GM12891 (cell line): ENCODE measurements at regions not wholly inside any gene's neighbourhood (a gene's known extent, or its start where the extent isn't known, plus 50 kb on each side); places are given as distances from the start of the nearest gene placed in this dataset.
"Not testable (repeated sequence)": the region's sequence is repeated elsewhere in the genome, so short reads cannot be mapped to it uniquely, and the experiment has no call there.

Experiments used
- DNase-seq: peaks from one replicate; pipeline ENCODE4 v3.0.0; 2011; ENCODE audit warnings: low spot score; ENCODE audit not compliant: insufficient read length
- FAIRE-seq: peaks from 2 replicates; lab custom pipeline; 2011; peaks lifted over from hg19 to GRCh38; lab: Jason Lieb, UNC
- PAX5 ChIP-seq: IDR thresholded peaks from 2 replicates; pipeline ENCODE4 v1.6.1; 2011; ENCODE audit warnings: low read length, moderate library complexity, mild to moderate bottlenecking; ENCODE audit not compliant: insufficient read depth, severe bottlenecking
- POLR2A ChIP-seq: IDR thresholded peaks from 2 replicates; pipeline ENCODE4 v1.6.1; 2011; ENCODE audit warnings: low read depth, low read length, control low read depth
- POLR2AphosphoS5 ChIP-seq: IDR thresholded peaks from 2 replicates; pipeline ENCODE4 v1.6.1; 2011; ENCODE audit warnings: low read depth, low read length, control low read depth
- POU2F2 ChIP-seq: IDR thresholded peaks from 2 replicates; pipeline ENCODE4 v1.6.1; 2011; ENCODE audit warnings: low read depth, mild to moderate bottlenecking, control low read depth, low read length, moderate library complexity
- SPI1 ChIP-seq: IDR thresholded peaks from 2 replicates; pipeline ENCODE4 v1.6.1; 2011; ENCODE audit warnings: low read depth, low read length, control low read depth
- TAF1 ChIP-seq: IDR thresholded peaks from 2 replicates; pipeline ENCODE4 v1.6.1; 2011; ENCODE audit warnings: low read depth, low read length, control low read depth

GRCh38 chr7:112540839-112541577 lies 60.2 kb downstream of the LSMEM1 start:
- DNase-seq (no peak), FAIRE-seq (no peak)
- no peak for TF ChIP-seq TAF1
- no peak for TF ChIP-seq POLR2AphosphoS5
- TF ChIP-seq SPI1 = no peak
- TF ChIP-seq PAX5 = no peak
- TF ChIP-seq POLR2A = no peak
- no peak for TF ChIP-seq POU2F2

GRCh38 chr7:112546723-112547513 lies 66.1 kb downstream of the LSMEM1 start:
- DNase-seq (no peak), FAIRE-seq (no peak)
- TF ChIP-seq PAX5 = no peak
- TF ChIP-seq TAF1 = no peak
- no peak for TF ChIP-seq POU2F2
- TF ChIP-seq POLR2AphosphoS5 = no peak
- TF ChIP-seq SPI1 = no peak
- TF ChIP-seq POLR2A = no peak

DNA sequence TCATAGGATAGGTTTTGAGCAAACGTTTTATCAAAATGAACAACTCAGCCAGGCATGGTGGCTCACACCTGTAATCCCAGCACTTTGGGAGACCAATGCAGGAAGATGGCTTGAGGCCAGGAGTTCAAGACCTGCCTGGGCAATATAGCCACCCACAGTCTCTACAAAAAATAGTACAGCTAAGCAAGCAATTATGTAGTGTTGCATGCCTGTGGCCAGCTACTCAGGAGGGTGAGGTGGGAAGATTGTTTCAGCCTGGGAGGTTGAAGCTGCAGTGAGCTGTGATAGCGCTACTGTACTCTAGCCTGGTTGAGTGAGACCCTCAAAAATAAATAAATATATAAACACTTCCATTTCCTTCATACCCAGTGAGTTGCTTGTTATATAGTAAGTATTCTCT lies 67.1 kb downstream of the LSMEM1 start:
- no peak for DNase-seq
- FAIRE-seq = no peak
- TF ChIP-seq POLR2AphosphoS5 (no peak), PAX5 (no peak), SPI1 (no peak), POU2F2 (no peak), POLR2A (no peak), TAF1 (no peak)

- TF ChIP-seq POU2F2 (no peak), TAF1 (no peak), SPI1 (no peak), POLR2A (no peak), PAX5 (no peak), POLR2AphosphoS5 (no peak)
- DNase-seq (peak; percentile 16), FAIRE-seq (peak; percentile 40)
Measured at GRCh38 chr7:112550468-112551060, 69.8 kb downstream of the LSMEM1 start.

- not testable (repeated sequence) for DNase-seq, FAIRE-seq
Measured at GRCh38 chr7:112551521-112551920, 70.7 kb downstream of the LSMEM1 start.

DNA sequence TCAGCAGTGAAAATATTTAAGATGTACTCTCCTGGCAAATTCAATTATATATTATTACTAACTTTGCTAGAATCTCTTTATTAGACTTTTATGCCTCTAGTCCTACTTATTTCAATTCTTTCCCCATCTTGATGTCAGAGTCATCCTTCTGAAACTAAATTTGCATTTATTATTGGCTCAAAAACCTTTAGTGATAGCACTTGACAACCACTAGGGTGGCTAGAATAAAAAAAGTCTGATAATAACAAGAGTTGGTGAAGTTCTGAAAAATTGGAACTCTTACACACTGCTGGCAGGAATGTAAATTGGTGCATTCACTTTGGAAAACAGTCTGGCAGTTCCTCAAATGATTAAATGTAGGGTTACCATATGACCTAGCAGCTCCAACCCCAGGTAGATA lies 73.8 kb downstream of the LSMEM1 start:
- FAIRE-seq = no peak

DNA sequence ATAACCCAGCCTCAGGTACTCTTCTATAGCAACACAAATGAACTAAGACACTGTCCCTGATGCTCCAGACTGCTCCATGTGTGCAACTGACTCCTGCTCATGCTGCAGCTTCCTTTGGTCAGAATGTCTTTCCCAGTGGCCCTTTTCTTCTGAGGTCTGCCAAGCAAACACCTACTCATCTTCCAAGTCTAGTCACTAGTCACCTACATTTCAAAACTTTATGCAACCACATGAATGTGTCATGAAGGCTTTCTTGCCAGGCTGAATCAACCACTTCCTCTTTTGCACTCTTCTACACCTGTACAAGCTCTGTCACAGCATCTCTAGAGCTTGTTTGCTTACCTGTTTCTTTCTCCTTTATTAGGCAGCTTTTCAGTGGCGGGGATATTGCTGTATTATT lies 75.8 kb downstream of the LSMEM1 start:
- TF ChIP-seq SPI1 = peak; percentile 99
- TF ChIP-seq POLR2AphosphoS5 = no peak
- FAIRE-seq = peak; percentile 75
- DNase-seq = no peak

More for the DNA sequence above, 73.8 kb downstream of the LSMEM1 start:
- TF ChIP-seq POLR2AphosphoS5 (no peak), SPI1 (no peak), POLR2A (no peak), PAX5 (no peak), POU2F2 (no peak), TAF1 (no peak)
- DNase-seq = no peak

DNA sequence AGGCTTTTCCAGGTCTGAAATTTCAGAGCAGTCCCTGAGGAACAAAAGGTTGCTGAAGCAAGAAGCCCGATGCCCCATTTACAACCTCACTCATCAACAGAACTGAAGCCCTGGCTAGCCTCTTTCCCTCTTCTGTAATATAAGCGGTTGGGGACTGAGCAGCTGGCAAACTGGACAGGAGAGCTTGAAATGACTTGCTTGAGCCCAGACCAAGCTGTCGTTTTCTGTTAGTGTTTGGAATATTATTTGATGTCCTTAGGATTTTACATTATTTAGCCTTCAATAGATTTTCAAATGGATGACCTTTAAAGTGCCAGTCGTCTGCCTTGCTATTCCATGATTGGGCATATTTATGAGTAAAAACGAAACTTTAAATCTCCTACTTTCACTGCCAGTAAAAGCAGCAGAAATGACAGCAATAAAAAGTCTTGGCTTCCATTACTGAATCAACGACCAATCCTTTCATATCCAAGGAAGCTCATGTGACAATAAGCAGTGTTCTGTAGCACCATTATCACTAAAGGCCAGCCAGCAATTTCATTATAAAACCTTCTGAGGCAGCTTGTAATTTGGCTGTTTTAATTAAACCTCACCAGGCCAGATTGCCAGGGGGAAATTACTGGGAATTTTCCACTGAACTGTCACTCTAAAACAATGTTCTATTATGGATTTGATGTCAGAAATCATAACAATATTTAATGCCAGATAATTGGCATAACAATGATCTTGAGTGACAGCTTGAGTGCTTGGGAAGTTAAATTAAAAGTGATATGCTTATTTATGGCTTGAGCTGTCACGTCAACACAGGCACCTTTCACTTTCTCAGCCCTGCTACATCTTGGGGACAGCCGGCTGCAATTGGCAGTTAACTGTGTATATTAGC lies 85.9 kb downstream of the LSMEM1 start:
- TF ChIP-seq POLR2A (no peak), SPI1 (no peak), POLR2AphosphoS5 (no peak), POU2F2 (no peak), TAF1 (no peak), PAX5 (no peak)
- no peak for DNase-seq
- FAIRE-seq = no peak

DNA sequence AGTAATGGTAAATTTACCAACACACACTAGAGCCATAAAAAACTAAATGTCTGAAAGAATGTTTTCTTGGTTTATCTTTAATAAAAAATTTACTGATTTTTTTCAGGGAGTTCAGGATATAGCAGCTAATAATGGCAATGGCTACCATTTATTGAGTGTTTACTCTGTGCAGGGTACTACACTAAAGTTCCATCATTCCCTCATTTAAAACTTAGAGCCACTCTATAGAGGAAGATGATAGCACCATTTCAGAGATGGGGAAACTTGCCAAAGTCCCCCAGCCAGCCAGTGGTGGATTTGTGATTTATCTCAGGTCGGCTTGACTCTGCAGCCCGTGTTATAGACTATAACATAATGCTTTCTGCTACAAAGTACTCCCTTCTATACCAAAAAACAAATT lies 86.6 kb downstream of the LSMEM1 start:
- FAIRE-seq (no peak), DNase-seq (no peak)
- TF ChIP-seq POLR2A = no peak
- no peak for TF ChIP-seq POLR2AphosphoS5
- TF ChIP-seq SPI1 = no peak
- no peak for TF ChIP-seq TAF1
- no peak for TF ChIP-seq POU2F2
- TF ChIP-seq PAX5 = no peak
